B cell (primary cell): ENCODE measurements at regions not wholly inside any gene's neighbourhood (a gene's known extent, or its start where the extent isn't known, plus 50 kb on each side); places are given as distances from the start of the nearest gene placed in this dataset.

Source experiments
- ATAC-seq: fragments of 200-7000 bp; cut with Tn5 transposase; one replicate; pipeline ENCODE4 v1.10.0; 2021; ENCODE audit warnings: low read depth, mild to moderate bottlenecking, moderate number of reproducible peaks, moderate library complexity
- CTCF ChIA-PET: fragments of 350-600 bp; sonication (Branson Sonifier 250); formaldehyde crosslinking; loops from one replicate; lab custom pipeline; 2021; ENCODE audit warnings: antibody characterized with exemption, inconsistent platforms; lab: Charles Lee
- POLR2A ChIA-PET: fragments of 350-600 bp; sonication (Branson Sonifier 250); formaldehyde crosslinking; loops from one replicate; lab custom pipeline; 2021; ENCODE audit warnings: antibody characterized with exemption; lab: Charles Lee
- DNase-seq: peaks from one replicate; pipeline ENCODE4 v3.0.0; 2013
- H2AFZ ChIP-seq: 2 replicates; pipeline ENCODE4 v1.6.1; 2012; ENCODE audit warnings: mild to moderate bottlenecking, low read depth, low read length; ENCODE audit not compliant: insufficient read depth, poor library complexity, severe bottlenecking
- H3K27ac ChIP-seq, 2 donors: 1 replicate in 1 of 2; 2 replicates in 1 of 2; pipeline ENCODE4 v1.5.1; 2012 to 2013; ENCODE audit warnings: low read length in 2 of 2, mild to moderate bottlenecking in 2 of 2, moderate library complexity in 1 of 2
- H3K27me3 ChIP-seq, 4 experiments: fragments of 200-600 bp in 1 of 4; sonication (generic) in 1 of 4; replicated peaks in 1 of 4; 1 replicate in 2 of 4; 2 replicates in 2 of 4; pipeline versions ENCODE4 v1.6.1 to v1.7.0; 2013 to 2016; ENCODE audit warnings: low read length in 3 of 4, mild to moderate bottlenecking in 2 of 4, mixed read lengths in 1 of 4, moderate library complexity in 1 of 4; ENCODE audit not compliant: insufficient read depth in 4 of 4, control insufficient read depth in 3 of 4; ENCODE audit errors: control extremely low read depth in 1 of 4
- H3K36me3 ChIP-seq, 2 experiments: replicated peaks in 1 of 2; 1 replicate in 1 of 2; 2 replicates in 1 of 2; pipeline versions ENCODE4 v1.6.1 to v1.7.1; 2013; ENCODE audit warnings: low read length in 1 of 2; ENCODE audit not compliant: insufficient read depth in 2 of 2, control insufficient read depth in 1 of 2; ENCODE audit errors: control extremely low read depth in 1 of 2, extremely low read depth in 1 of 2
- H3K4me1 ChIP-seq, 2 donors: fragments of 200-600 bp in 1 of 2; sonication (generic) in 1 of 2; 1 replicate in 1 of 2; 2 replicates in 1 of 2; pipeline versions ENCODE4 v1.5.1 to v1.6.1; 2013 to 2017; ENCODE audit warnings: low read length in 2 of 2; ENCODE audit not compliant: control insufficient read depth in 2 of 2, insufficient read depth in 2 of 2
- H3K4me2 ChIP-seq: replicated peaks from 2 replicates; pipeline ENCODE3; 2012; ENCODE audit warnings: mild to moderate bottlenecking, low read depth, low read length; ENCODE audit not compliant: poor library complexity, severe bottlenecking
- H3K4me3 ChIP-seq, 5 experiments: fragments of 200-600 bp in 1 of 5; sonication (generic) in 1 of 5; 1 replicate in 3 of 5; 2 replicates in 2 of 5; pipeline versions ENCODE4 v1.5.1 to v1.7.0; 2011 to 2016; ENCODE audit warnings: low read length in 4 of 5, mild to moderate bottlenecking in 4 of 5, low read depth in 2 of 5, control low read depth in 1 of 5, moderate library complexity in 1 of 5; ENCODE audit not compliant: insufficient read depth in 1 of 5; ENCODE audit errors: control extremely low read depth in 1 of 5, extremely low read depth in 1 of 5
- H3K79me2 ChIP-seq: fragments of 200-600 bp; sonication (generic); one replicate; pipeline ENCODE4 v1.6.0; 2016; ENCODE audit warnings: low read length; ENCODE audit not compliant: control insufficient read depth, insufficient read depth
- H3K9ac ChIP-seq: fragments of 200-600 bp; sonication (generic); 2 replicates; pipeline ENCODE4 v1.6.1; 2017; ENCODE audit warnings: mild to moderate bottlenecking, low read length, moderate library complexity
- H3K9me3 ChIP-seq, 3 donors: one replicate each; pipeline versions ENCODE4 v1.6.1 to v1.7.1; 2013; ENCODE audit warnings: low read length in 2 of 3; ENCODE audit not compliant: control insufficient read depth in 2 of 3, insufficient read depth in 1 of 3; ENCODE audit errors: control extremely low read depth in 1 of 3
- H4K20me1 ChIP-seq: 2 replicates; pipeline ENCODE4 v1.6.0; 2012; ENCODE audit warnings: mild to moderate bottlenecking, low read length; ENCODE audit not compliant: insufficient read depth, control insufficient read depth, poor library complexity, severe bottlenecking
- H3K27ac Mint-ChIP-seq: one replicate; pipeline ENCODE4 v1.8.0; 2021; ENCODE audit warnings: mixed read lengths
- H3K27me3 Mint-ChIP-seq: one replicate; pipeline ENCODE4 v1.8.0; 2021; ENCODE audit warnings: mixed read lengths
- H3K4me1 Mint-ChIP-seq: one replicate; pipeline ENCODE4 v1.8.0; 2021; ENCODE audit warnings: mixed read lengths
- H3K4me3 Mint-ChIP-seq: one replicate; pipeline ENCODE4 v1.8.0; 2021; ENCODE audit warnings: mixed read lengths
- H3K9me3 Mint-ChIP-seq: one replicate; pipeline ENCODE4 v1.8.0; 2022; ENCODE audit warnings: mixed read lengths; ENCODE audit not compliant: insufficient read depth
- CTCF ChIP-seq: fragments of 200-600 bp; IDR thresholded peaks from one replicate; pipeline ENCODE4 v1.8.0; 2022; ENCODE audit warnings: antibody characterized with exemption, mild to moderate bottlenecking
- EZH2 ChIP-seq: IDR thresholded peaks from 2 replicates; pipeline ENCODE4 v1.6.1; 2012; ENCODE audit warnings: borderline replicate concordance, low read depth, mild to moderate bottlenecking, moderate library complexity, low read length; ENCODE audit not compliant: insufficient read depth, poor library complexity, severe bottlenecking
- WGBS: methylation state at CpG from one replicate; pipeline ENCODE4 v1.1.5; 2013; ENCODE audit warnings: missing lambda C conversion rate; ENCODE audit not compliant: insufficient coverage; 5-methylcytosine and 5-hydroxymethylcytosine counted together
- intact Hi-C: fragments of 100-400 bp; cut with micrococcal nuclease; formaldehyde crosslinking; loops from one replicate; pipeline ENCODE4 v1.10.0; 2022

GRCh38 chr4:17328141-17328815 lies 183.6 kb downstream of the QDPR start:
- no peaks in the 10 kb centered on the region for H3K9me3 ChIP-seq
- Mint-ChIP-seq H3K9me3 (peaks cover 2% of the 10 kb centered on the region), H3K4me3 (no peak overlapping the region), H3K27ac (no peak overlapping the region), H3K27me3 (peaks cover 15% of the 10 kb centered on the region), H3K4me1 (no peaks in the 10 kb centered on the region)
- no peak overlapping the region for H3K9ac ChIP-seq
- no peak overlapping the region for H3K4me3 ChIP-seq
- no peak for TF ChIP-seq EZH2
- TF ChIP-seq CTCF = no peak
- intact Hi-C loops = no loop called here
- POLR2A ChIA-PET = no interaction called here
- H3K4me1 ChIP-seq = no peaks in the 10 kb centered on the region
- no peaks in the 10 kb centered on the region for H4K20me1 ChIP-seq
- H3K36me3 ChIP-seq = no peaks in the 10 kb centered on the region
- DNase-seq = no peak
- CTCF ChIA-PET = no interaction called here
- H3K79me2 ChIP-seq = no peaks in the 10 kb centered on the region
- no peak overlapping the region for H2AFZ ChIP-seq
- peaks cover 0 to 6% (median 0%) of the 10 kb centered on the region in 4 experiments for H3K27me3 ChIP-seq
- H3K4me2 ChIP-seq = no peak overlapping the region
- WGBS = 34% methylated on average over 2 of the region's 5 CpGs
- H3K27ac ChIP-seq = no peak overlapping the region
- ATAC-seq = no peak

GRCh38 chr4:17327591-17327990 lies 184.3 kb downstream of the QDPR start:
- Mint-ChIP-seq H3K27ac (no peak overlapping the region), H3K4me1 (no peaks in the 10 kb centered on the region), H3K9me3 (peaks cover 2% of the 10 kb centered on the region), H3K27me3 (peaks cover 15% of the 10 kb centered on the region), H3K4me3 (no peak overlapping the region)
- DNase-seq = no peak
- ChIA-PET CTCF (no interaction called here), POLR2A (no interaction called here)
- no peaks in the 10 kb centered on the region for H3K79me2 ChIP-seq
- no peak for TF ChIP-seq CTCF
- no peak for TF ChIP-seq EZH2
- intact Hi-C loops = no loop called here
- H3K4me3 ChIP-seq = no peak overlapping the region
- H4K20me1 ChIP-seq = no peaks in the 10 kb centered on the region
- H3K4me2 ChIP-seq = no peak overlapping the region
- H3K36me3 ChIP-seq = no peaks in the 10 kb centered on the region
- H3K9ac ChIP-seq = no peak overlapping the region
- H3K9me3 ChIP-seq = no peaks in the 10 kb centered on the region
- H3K27me3 ChIP-seq = peaks cover 0 to 6% (median 0%) of the 10 kb centered on the region in 4 experiments
- no peak overlapping the region for H3K27ac ChIP-seq
- H3K4me1 ChIP-seq = no peaks in the 10 kb centered on the region
- no peak overlapping the region for H2AFZ ChIP-seq
- 80% methylated on average over 3 of the region's 6 CpGs for whole genome bisulfite sequencing
- ATAC-seq = no peak
